ENCODE measurements at regions not wholly inside any gene's neighbourhood (a gene's known extent, or its start where the extent isn't known, plus 50 kb on each side); places are given as distances from the start of the nearest gene placed in this dataset.
A peak's percentile ranks its signal among the peaks of the same experiment; 100 is the strongest.
"Not testable (repeated sequence)": the region's sequence is repeated elsewhere in the genome, so short reads cannot be mapped to it uniquely, and the experiment has no call there.

- no peak for DNase-seq (ENCODE audit: low read depth in 3 of 3)
Measured at GRCh38 chr22:42217752-42218280, 52.6 kb downstream of the TCF20 start.

GRCh38 chr22:42217019-42217751, 53.3 kb downstream of the TCF20 start:
- no peak for DNase-seq (ENCODE audit: low read depth in 3 of 3)

GRCh38 chr22:42214633-42215415, 55.6 kb downstream of the TCF20 start:
- no peak for DNase-seq (ENCODE audit: low read depth in 3 of 3)

DNA sequence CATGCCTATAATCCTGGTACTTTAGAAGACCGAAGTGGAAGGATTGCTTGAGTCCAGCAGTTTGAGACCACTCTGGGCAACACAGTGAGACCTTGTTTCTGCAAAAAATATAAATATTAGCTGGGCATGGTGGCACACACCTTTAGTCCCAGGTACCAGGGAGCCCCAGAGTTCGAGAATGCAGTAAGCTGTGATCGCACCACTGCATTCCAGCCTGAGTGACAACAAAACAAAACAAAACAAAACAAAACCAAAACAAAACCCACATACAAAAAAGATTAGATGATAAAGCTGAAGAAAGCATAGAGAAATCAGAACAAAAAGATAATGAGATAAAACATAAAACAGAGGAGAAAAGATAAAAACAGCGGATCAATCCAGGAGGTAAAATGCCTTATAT, 62.1 kb downstream of the TCF20 start:
- DNase-seq (ENCODE audit: low read depth in 3 of 3), result no peak

DNA sequence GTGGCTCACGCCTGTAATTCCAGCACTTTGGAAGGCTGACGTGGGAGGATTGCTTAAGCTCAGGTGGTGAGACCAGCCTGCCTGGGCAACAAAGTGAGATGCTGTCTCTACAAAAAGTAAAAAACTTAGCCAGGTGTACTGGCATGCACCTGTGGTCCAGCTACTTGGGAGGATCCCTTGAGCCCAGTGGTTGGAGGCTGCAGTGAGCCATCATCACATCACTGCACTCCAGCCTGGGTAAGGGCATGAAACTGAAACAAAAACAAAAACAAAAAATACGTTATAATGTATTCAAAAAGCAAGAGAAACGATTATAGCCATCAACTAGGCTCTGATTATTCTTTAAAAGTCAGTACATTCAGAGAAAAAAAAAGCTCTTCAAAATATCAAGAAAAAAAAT, 62.5 kb downstream of the TCF20 start:
- DNase-seq (ENCODE audit: low read depth in 3 of 3), result no peak

- DNase-seq (ENCODE audit: low read depth in 3 of 3), result no peak
Measured at GRCh38 chr22:42203609-42204008, 66.8 kb downstream of the TCF20 start.

DNA sequence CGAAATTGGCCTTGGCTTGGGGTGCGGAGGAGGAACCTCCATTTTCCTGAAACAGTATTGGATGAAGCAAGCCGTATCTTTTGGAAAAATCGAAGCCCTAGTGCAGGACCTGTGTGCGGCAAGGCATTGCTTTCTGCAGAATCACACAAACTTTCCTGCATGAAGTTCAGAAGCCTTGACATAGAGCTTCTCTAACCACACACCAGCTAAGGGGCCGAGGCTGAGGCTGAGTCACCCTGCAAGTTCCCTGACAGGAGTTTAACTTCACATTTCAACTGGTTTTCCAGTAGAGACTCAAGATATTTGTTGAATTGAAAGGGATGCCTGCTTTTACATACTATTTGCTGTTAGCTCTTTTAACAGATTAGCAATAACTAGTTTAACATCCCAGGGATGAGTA, 67.8 kb downstream of the TCF20 start:
- peak in 2 of 3 experiments; percentile 22 to 59 for DNase-seq (ENCODE audit: low read depth in 3 of 3)

DNA sequence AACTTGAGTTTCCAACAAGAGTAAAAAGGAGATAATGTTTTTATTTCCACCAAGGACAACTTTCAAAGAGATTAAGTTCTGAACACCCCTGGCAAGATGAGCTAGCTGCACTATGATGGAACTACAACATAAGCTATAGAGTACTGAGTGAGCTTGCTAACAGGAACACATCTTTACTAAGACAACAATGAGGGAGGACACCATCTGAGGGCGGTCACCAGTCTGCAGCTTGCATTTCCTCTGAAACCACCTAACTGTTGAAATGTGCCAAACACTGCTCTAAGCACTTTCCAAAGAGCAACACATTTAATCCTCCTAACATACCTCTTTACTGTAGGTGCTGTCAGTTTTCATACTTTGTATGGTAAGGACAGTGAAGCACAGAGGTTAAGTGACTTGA, 68.4 kb downstream of the TCF20 start:
- no peak for DNase-seq (ENCODE audit: low read depth in 3 of 3)

DNA sequence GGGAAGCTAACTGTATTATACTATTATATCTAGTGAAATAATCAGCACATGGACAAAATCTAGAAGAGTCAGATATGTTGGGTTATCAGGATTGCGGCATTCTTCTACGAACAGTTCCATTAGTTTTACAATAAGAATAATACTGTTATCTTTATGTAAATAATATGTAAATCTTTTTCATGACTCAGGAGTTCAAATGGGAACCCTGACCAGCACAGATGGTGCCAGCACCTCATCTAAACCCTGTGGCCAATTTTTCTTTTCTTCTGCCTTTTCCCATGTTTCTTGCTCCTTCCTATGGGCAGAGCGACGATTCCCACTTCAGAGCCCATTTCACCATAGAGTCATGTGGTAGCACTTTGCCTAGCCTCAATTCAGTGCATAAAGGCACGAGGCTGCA, 68.4 kb upstream of the CYP2D6 start:
- no peak for DNase-seq (ENCODE audit: low read depth in 3 of 3)

DNA sequence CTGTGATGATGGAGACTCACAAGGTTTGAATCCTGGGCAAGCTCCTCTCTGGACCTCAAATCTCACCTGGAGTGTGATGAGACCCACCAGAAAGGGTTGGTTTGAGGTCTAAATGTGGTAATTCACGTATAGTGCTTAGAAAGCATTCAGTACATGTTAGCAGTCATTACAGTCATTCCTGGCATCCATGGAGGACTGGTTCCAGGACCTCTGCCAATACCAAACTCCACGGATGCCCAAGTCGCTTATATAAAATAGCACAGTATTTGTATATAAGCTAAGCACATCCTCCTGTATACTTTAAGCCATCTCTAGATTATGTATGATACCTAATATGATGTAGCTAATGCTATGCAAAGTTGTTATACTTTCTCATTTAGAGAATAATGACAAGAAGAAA, 67.6 kb upstream of the CYP2D6 start:
- DNase-seq (ENCODE audit: low read depth in 3 of 3), result no peak

- no peak for DNase-seq (ENCODE audit: low read depth in 3 of 3)
Measured at GRCh38 chr22:42196454-42196853, 65.8 kb upstream of the CYP2D6 start.

DNA sequence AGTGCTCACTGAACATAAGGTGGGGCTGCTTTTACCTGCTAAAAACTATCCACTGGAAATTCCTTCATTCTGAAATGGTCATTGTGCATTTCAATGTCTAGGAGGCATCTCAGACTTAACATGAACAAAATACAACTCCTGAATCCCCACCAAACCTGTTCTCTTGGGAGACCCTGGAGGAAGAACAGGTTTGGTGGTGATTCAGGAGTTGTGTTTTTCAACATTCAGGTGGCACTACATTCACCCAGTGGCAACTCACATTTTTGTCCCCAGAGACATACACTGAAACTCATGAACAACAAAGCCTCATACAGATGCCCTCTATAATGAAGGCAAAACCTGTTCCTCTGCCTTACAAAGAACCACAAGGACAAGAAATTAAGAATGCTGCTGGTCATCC, 64.3 kb upstream of the CYP2D6 start:
- no peak for DNase-seq (ENCODE audit: low read depth in 3 of 3)

- DNase-seq (ENCODE audit: low read depth in 3 of 3), result no peak
Measured at GRCh38 chr22:42194104-42194851, 63.7 kb upstream of the CYP2D6 start.

DNA sequence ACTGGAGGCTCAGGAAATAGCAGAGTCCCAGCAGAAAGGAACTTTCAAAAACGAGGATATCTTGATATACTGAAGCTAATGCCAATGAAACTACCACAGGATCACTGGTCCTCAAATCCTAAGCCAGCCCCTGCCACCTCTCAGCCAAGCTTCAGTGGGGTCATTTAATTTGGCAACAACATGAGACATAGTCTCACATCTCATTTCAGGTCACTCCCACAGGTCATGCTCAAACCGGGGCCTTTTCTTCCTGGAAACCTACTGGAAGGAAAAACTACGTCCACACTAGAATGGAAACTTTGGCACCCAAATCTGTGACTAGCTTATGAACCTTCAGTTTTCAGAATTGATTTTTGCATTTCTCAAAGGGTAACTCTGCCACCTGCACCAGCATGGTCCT, 61.9 kb upstream of the CYP2D6 start:
- DNase-seq (ENCODE audit: low read depth in 3 of 3), result no peak

DNA sequence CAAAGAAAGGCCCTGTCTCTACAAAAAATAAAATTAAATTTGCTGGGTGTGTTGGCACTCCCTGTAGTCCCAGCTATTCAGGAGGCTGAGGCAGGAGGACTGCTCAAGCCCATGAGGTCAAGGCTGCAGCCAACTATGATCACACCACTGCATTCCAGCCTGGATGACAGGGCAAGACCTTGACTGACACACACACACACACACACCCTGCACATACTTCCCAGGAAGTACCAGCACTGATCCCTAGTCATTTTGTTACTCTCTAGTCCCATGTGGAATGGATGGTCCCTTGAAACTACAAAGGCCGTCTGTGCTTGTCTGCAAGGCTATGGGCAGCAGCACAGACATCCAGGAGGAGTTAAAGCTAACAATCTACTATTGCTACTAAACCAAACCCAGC, 59.7 kb upstream of the CYP2D6 start:
- no peak for DNase-seq (ENCODE audit: low read depth in 3 of 3)

GRCh38 chr22:42189761-42190160, 59.2 kb upstream of the CYP2D6 start:
- no peak for DNase-seq (ENCODE audit: low read depth in 3 of 3)

DNA sequence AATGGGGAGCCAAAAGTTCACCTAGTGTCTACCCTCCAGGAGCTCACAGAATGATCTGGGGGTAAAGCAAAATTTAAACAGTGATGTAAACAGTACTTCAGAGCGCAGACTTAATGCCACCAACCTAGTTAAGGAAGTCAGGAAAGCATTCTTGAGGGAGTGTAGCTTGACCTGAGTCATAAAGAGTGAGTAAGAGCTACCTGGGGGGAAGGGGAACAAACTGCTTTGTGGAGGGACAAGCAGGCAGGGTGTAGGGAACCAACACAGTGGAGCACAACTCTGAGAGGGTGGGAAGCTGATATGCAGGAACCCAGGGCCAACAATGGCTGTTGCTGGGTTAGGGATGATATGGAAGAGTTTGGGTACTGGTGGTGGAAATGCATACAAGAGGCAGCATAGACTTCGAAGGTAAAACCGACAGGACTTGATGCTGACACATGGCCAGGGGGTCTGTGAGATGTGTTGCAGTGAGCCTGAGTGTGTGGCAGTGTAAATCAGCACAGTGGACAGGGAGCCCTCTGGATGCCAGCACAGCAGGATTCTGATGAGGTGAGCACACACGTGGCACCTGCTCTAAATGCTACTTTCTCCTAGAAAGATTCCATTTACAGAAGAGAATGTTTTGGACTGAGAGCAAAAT, 58.3 kb upstream of the CYP2D6 start:
- DNase-seq (ENCODE audit: low read depth in 3 of 3), result no peak

GRCh38 chr22:42187646-42188045, 57.0 kb upstream of the CYP2D6 start:
- no peak for DNase-seq (ENCODE audit: low read depth in 3 of 3)

DNA sequence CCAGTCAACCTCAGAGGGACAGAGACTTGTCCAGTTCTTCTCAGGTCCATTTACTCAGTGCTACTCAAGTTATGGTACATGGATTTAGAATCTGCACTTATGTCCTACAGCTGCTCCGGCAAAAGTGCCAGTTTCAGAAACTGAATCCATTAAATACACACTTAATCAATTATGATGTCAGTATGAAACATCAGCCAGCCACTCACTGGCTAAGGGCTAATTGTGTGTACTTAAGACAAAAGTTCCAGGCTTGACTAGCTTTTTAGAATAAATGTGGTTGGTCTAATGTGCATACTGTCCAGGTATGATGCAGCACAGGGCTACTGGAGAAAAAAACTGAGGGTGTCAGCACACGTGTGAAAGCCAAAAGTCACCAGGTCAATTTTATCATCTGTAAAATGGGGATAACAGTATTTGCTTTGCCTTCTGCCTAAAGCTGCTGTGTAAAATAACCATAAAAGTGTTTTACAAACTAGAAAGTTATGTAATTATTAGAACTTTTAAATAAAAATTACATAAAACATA, 55.4 kb upstream of the CYP2D6 start:
- DNase-seq (ENCODE audit: low read depth in 3 of 3), result no peak

DNA sequence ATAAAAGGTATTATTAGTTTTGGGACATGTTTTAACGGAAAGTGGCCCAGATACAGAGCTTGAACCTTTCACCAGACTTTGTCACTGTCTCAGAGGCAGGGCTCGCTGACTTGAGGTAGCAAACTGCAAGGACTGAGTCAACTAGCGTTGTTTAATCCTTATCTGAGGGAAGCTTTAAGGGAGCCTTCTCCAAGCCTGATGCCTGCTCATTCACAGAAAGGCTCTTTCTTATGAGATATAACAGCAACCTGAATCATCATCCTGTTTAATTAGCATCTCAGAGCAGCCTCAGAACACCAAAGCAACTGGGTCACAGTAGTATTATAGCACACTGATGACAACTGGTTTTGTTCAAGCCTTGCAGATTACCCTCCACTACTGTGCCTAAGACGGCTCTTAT, 54.2 kb upstream of the CYP2D6 start:
- DNase-seq (ENCODE audit: low read depth in 3 of 3), result no peak

DNA sequence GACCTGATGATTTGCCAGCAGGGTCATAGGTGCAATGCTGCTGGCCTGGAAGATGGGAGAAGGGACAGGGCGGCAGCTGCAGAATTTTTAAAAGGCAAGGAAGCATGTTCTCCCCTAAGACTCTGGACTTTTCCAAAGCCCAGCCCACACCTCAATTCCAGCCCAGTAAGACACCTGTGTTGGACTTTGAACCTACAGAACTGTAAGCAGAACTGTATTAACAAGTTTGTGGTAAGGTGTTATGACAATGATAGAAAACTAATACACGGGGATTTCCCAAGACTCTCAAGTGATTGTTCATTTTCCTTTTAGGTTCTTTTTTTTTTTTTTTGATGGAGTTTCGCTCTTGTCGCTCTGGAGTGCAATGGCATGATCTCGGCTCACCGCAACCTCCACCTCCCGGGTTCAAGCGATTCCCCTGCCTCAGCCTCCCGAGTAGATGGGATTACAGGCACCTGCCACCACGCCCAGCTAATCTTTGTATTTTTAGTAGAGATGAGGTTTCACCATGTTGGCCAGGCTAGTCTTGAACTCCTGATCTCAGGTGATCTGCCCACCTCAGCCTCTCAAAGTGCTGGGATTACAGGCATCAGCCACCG, 53.0 kb upstream of the CYP2D6 start:
- not testable (repeated sequence) for DNase-seq (ENCODE audit: low read depth in 3 of 3)
